ENCODE measurements at regions not wholly inside any gene's neighbourhood (a gene's known extent, or its start where the extent isn't known, plus 50 kb on each side); places are given as distances from the start of the nearest gene placed in this dataset.

DNA sequence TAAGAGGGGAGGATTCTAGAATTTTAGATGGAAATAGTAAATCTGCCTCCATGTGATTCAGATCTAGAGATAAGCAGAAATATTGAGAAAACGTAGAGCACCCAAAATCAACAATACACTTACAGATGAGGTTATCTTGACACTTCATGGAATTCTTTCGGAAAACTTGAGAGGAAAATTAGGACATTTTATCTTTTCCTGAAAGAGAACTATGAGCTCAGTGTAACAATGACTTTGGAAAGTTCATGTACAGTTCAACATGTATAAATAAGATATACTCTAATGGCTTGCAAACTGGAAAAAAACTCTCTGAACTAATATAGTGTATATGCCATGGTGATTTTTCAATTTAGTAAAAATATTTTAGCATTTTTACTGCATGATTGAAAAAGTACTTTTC is 338.1 kb upstream of the NEGR1 start:
- in situ Hi-C loops (cut with HindIII; ENCODE audit: low pct_unique_long_range_greater_than_20kb, low sequenced_read_pairs): no loop called here
- no peak for DNase-seq (ENCODE audit: low read depth)

DNA sequence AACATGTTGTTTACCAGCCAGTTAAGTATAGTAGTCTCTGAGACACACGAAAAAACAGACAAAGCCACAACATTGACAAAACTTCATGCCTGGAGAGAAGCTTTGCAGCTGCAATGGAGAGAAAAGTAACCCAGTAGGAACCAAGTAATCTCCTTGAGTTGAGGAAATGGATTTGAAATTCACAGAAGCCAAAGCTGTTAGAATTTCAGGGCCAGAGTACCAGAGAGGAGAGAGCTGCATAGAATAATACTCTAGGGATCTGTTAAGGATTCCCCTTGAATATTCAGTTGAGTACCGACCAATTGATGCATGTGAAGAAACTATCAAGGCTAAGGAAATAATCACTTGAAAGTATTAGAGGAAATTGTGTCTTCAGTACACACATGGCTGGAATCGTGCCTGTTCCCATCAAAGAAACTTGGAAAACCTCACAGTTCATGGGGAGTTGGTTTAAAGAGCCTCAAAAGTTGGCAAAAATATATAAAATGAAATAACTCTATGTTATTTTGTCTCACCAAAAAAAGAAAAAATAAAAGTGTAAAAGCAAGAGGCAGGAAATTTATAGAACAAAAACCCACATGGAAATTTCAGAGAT is 324.0 kb upstream of the NEGR1 start:
- in situ Hi-C loops (cut with HindIII; ENCODE audit: low pct_unique_long_range_greater_than_20kb, low sequenced_read_pairs): no loop called here
- no peak for DNase-seq (ENCODE audit: low read depth)

DNA sequence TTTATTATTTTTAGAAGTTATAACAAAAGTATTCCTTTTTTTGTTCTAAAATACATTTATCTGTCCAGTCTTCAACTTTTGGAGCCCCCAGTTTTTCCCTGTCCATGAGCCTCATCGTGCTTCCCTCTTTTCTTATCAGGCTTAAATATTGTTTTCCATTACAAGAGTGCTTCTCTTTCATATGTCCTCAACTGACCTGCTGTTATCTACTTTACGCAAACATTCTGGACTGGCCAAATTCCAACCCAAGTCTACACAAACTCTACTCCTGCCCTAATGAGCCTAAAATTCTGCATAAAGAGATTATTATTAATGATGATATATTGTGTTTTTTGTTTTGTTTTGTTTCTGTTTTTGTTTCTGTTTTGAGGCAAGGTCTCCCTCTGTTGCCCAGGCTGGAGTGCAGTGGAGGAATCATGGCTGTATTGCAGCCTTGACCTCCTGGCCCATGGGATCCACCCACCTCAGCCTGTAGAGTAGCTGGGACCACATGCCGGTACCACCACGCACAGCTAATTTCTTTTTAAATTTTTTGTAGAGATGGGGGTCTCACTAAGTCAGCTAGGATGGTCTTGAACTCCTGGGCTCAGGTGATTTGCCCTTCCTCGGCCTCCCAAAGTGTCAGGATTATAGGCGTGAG is 318.8 kb upstream of the NEGR1 start:
- in situ Hi-C loops (cut with HindIII; ENCODE audit: low pct_unique_long_range_greater_than_20kb, low sequenced_read_pairs): no loop called here
- DNase-seq (ENCODE audit: low read depth): no peak

DNA sequence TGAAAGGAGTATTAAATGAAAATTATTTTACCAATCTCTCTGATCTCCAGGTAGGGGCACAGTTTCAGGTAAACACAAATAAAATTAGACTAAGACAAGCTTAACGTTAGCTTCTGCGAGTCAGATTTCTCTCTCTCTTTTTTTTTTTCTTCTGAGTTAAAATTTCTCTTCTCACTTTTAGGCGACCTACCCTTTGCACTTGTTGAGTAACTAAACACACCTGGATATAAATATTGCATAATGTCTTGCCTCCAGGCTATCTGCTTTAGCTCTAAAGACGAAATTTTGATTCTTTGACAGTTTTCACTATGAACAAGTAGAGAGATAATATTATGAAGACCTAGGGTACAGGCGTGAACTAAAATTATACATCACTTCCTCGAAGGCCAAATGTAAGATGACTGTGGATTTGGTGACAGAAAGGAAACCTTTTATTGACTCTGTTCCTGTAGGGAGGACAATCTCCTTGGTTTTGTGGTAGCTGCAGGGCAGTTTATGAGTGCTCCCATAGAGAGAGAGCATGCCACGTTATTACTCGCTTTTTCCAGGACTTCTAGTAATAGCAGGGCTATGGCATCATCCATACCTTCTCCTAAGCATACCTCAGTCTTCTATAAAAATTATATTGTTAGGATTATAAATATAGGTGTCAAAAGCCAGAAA is 303.8 kb upstream of the NEGR1 start:
- no peak for DNase-seq (ENCODE audit: low read depth)
- in situ Hi-C loops (cut with HindIII; ENCODE audit: low pct_unique_long_range_greater_than_20kb, low sequenced_read_pairs): no loop called here

DNA sequence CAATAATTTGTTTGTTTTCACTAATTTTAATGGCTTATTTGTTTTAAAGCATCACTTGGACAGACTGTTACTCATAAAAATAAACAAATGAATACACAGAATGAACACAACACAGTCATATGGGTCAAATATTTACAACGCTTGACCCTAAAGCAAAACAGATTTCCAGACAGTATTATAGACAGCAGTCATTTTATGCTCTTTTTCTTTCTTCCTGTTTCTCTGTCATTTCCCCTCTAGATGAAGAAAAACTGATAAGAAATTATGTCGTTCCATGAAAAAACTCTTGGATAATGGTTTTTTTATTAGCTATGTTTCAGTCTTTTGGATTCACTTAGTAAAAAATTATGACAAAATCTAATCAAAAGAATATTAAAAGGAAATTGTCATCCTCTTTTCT is 297.3 kb upstream of the NEGR1 start:
- DNase-seq (ENCODE audit: low read depth): no peak
- in situ Hi-C loops (cut with HindIII; ENCODE audit: low pct_unique_long_range_greater_than_20kb, low sequenced_read_pairs): no loop called here

DNA sequence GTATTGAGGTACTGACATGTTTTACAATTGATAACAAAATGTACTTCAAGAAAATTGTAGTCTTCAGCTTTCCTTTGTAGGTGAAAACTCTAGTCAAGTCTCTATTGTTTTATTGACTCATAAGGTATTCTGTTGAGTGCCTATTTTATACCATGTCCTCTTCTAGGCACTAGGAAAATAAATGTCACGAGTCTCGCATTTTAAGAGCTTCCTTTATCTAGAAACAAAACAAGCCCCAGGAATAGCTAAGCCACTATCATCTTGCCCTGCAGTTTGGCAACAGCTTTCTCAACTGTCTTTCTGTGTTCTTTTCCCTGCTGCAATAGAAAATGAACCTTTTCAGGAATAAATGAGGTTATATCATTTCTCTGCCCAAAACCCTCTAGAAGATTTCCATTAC is 288.5 kb upstream of the NEGR1 start:
- no peak for DNase-seq (ENCODE audit: low read depth)
- in situ Hi-C loops (cut with HindIII; ENCODE audit: low pct_unique_long_range_greater_than_20kb, low sequenced_read_pairs): no loop called here

DNA sequence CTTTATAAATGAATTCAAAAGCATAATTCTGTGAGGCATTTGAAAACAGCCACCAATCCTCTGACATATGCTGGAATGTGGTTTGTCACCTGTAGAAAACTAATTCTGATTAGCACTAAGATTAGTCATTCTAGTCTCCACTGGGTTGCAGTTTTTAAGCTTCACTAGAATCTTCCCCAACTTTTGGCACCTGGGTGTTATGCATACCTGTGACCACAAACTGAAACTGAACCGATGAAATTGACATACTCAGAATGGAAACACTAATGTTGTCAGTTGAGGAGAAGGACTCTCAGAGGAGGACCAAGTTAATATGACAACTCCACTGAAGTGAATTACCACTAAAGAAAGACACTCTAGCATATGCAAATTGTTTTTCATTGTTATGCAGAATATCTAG is 285.8 kb upstream of the NEGR1 start:
- no peak for DNase-seq (ENCODE audit: low read depth)
- in situ Hi-C loops (cut with HindIII; ENCODE audit: low pct_unique_long_range_greater_than_20kb, low sequenced_read_pairs): no loop called here

DNA sequence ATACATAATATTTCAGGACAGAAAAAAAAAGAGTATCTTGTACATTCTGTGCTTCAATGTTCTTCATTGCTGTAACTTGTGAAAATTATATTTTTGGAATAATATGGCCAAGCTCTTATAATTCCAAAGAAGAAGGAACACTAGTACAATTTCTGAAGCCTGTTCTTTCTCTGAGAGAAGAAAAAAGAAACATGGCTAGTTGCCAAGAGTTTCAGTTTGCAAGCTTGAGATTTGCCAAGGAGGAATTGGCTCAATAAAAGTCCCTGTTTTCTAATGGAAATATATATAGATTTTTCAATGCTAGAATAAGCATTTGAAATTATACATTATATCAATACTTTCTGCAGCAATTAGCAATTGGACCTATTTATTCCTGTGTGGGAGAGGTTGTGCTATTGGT is 285.2 kb upstream of the NEGR1 start:
- in situ Hi-C loops (cut with HindIII; ENCODE audit: low pct_unique_long_range_greater_than_20kb, low sequenced_read_pairs): no loop called here
- DNase-seq (ENCODE audit: low read depth): no peak

DNA sequence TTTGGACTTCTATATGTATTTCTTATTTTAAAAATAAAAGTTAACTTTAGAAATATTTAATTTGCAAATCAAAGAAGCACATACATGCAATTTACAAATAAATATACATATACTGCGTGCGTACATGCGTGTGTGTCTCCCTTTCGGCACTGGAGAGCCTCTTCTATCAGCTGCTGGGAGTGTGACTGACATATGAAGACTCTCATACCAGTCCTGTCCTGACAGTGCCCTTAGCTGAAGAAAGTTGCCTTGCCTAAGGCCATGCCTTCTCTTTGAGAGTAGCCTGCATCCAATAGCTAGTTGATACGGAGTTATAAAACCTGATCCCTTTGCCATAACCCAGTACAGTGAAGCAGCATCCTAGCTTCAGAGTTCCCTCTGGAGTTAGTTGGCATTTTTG is 282.4 kb upstream of the NEGR1 start:
- no peak for DNase-seq (ENCODE audit: low read depth)
- in situ Hi-C loops (cut with HindIII; ENCODE audit: low pct_unique_long_range_greater_than_20kb, low sequenced_read_pairs): no loop called here

DNA sequence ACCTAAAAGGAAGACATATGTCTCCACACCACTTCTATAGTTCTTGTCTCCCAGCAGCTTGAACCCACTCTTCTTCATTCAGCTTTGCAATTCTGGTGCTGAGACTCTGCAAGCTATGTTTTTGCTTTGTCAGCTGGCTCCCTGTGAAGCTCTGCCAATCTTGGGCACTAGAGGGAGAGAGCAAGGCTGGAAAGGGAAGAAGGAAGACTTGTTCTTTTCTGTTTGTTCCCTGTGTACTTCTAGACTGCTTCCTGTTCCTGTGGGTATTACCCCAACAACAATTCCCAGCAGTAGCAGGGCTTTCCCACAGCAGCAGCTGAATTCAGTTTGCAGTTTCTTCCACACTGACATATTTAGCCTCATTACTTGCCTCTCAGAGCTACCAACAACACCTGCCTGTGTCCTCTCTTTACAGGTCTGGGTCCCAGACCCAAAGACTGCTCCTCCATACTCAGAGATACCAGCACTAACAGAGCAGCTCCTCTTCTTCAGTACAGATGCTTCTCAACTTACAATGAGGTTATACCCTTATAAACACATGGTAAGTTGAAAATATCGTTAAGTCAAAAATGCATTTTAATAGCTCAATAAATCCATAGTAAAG is 275.2 kb upstream of the NEGR1 start:
- DNase-seq (ENCODE audit: low read depth): peak; percentile 7
- in situ Hi-C loops (cut with HindIII; ENCODE audit: low pct_unique_long_range_greater_than_20kb, low sequenced_read_pairs): no loop called here

DNA sequence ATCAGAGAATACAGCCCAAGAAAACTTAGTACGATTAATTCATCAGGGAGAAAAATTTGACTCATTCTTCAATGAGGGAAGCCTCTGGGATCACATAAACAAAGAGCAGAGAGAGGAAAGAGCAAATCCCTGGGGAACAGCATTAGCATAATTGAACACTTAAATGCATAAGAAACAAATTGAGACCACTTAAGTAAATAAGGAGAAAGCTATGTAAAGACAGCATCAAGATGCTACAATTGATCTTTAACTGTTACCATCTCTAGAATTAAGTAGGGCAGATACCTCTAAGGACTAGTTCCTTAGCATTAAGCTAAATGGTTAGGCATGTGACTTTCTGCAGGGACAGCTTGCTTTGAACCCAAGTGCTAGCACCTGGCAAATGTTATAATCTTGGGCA is 265.1 kb upstream of the NEGR1 start:
- no peak for DNase-seq (ENCODE audit: low read depth)
- in situ Hi-C loops (cut with HindIII; ENCODE audit: low pct_unique_long_range_greater_than_20kb, low sequenced_read_pairs): no loop called here

DNA sequence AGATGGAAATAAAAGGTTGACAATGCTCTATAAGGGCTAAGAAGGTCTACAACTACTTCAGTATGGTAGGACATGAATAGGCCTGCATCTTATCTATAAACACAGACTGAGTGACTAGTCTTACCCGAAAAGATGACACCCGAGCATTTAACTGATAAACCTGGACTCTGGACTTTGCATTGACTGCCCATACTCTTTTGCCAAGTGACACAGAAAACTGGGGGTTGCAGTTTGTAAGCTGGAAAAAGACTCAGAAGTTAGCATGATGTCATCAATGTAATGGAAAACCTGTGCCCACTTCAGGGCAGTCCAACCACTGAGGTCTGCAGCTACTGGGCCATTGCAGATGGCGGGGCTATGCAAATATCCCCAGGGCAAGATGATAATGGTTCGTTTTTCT is 258.3 kb upstream of the NEGR1 start:
- in situ Hi-C loops (cut with HindIII; ENCODE audit: low pct_unique_long_range_greater_than_20kb, low sequenced_read_pairs): no loop called here

DNA sequence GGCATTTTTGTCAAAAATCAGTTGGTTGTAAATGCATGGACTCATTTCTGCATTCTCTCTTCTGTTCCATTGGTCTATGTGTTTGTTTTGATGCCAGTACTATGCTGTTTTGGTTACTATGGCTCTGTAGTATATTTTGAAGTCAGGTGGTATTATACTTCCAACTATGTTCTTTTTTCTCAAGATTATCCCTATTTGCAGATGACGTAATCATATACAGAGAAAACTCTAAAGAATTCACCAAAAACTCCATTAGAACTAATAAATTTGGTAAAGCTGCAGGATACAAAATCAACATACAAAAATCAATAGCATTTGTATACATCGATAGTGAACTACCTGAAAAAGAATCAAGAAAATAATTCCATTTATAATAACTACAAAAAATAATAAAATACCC is 253.1 kb upstream of the NEGR1 start:
- in situ Hi-C loops (cut with HindIII; ENCODE audit: low pct_unique_long_range_greater_than_20kb, low sequenced_read_pairs): no loop called here
- no peak for DNase-seq (ENCODE audit: low read depth)

More for the DNA sequence above, 258.3 kb upstream of the NEGR1 start:
- DNase-seq (ENCODE audit: low read depth): no peak

DNA sequence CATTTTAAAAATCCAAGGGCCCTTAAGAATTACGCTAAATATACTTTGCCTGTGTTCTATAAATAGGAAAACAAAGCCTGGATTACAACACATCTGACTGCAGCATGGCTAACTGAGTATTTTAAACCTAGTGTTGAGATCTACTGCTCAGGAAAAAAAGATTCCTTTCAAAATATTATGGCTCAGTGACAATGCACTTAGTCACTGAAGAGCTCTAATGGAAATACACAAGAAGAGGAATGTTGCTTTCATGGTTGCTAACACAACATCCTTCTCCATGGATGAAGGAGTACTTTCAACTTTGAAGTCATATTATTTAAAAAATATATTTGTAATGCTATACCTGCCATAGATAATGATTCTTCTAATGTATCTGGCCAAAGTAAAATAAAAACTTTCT is 248.3 kb upstream of the NEGR1 start:
- in situ Hi-C loops (cut with HindIII; ENCODE audit: low pct_unique_long_range_greater_than_20kb, low sequenced_read_pairs): no loop called here
- DNase-seq (ENCODE audit: low read depth): no peak

DNA sequence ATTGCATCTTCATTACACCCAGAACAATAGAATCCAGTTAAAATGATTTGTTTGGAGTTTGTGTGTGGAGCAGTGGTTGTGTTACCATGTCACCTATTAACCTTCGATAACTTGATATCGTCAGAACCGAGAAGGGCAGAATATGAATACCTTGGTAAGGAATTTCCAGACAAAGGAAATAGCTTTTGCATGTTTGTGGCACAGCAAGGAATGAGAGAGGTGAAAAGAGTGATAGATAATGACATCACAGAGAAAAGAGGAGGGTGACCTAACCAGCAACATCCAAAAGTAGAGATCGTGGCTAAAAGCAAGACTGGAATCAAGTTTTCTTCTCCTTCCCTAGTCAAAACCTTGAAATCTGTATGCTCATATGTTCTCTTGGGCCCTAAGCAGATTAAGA is 244.6 kb upstream of the NEGR1 start:
- no peak for DNase-seq (ENCODE audit: low read depth)
- in situ Hi-C loops (cut with HindIII; ENCODE audit: low pct_unique_long_range_greater_than_20kb, low sequenced_read_pairs): no loop called here

DNA sequence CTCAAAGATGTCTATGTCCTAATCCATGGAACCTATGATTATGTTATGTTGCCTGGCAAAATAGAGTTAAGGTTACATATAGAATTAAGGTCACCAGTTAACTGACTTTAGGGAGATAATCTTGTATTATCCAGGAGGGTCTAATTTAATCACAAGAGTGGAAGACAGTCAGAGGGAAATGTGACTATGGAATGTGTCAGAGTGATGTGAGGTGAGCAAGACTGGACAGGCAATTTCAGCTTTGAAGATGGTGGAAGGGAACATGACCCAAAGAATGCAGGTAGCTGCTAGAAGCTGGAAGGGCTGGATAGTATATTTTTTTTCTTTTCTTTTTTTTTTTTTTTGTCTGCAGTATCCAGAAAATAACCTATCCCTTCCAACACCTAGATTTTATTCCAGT is 241.7 kb upstream of the NEGR1 start:
- no peak for DNase-seq (ENCODE audit: low read depth)
- in situ Hi-C loops (cut with HindIII; ENCODE audit: low pct_unique_long_range_greater_than_20kb, low sequenced_read_pairs): no loop called here

DNA sequence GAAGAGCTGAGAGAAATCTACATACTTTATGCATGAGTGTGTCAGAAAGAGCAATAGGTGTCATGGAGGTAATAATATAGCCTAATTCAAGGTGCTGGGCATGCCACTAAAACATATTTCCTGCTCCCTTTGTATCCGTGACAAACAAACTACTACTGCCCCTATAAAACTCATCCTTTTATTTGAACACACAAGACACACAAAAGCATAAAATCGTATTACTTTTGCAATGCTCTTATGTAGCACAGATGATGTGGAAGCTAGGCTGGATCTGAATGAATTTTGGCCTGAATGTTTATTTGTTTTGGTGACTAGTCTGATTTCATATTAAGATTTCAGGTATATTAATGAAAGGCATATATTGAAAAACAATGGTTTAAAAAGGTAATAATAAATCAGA is 239.3 kb upstream of the NEGR1 start:
- in situ Hi-C loops (cut with HindIII; ENCODE audit: low pct_unique_long_range_greater_than_20kb, low sequenced_read_pairs): no loop called here

DNA sequence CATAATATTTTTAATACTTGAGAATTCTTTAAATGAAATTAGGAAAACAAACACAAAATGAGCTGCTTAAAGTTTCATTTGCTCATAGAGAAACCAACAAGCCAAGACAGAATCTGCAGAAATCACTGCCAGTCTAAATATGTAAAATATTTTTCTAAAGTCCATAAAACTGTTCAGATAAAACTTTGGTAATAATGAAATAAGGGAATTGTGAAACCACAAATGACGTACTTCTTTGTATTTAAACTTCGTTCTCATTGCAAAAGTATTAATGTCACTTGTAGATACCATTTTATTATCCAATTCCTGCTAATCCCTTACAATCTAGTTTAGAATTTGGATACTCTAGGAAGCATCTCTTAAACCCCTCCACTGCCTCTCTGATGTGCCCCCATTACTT is 234.5 kb upstream of the NEGR1 start:
- in situ Hi-C loops (cut with HindIII; ENCODE audit: low pct_unique_long_range_greater_than_20kb, low sequenced_read_pairs): no loop called here

More for the DNA sequence above, 239.3 kb upstream of the NEGR1 start:
- DNase-seq (ENCODE audit: low read depth): no peak

DNA sequence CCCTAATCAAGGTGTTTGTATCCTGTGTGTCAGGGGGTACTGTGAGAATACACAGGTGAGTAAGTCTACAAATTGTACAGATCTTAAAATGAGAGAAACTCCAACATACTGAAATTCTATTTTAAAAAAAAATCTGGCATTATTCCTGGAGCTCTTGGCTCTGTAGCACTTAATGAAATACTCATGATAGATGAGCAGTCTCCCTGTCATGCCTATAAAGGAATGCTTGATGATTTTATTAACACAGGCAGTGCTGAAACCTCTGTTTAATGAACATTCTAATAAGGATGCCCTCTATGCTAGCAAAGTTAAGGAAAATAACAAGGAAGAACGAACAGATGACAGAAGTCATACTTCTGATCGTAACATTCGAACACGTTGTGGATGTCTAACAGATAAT is 233.9 kb upstream of the NEGR1 start:
- DNase-seq (ENCODE audit: low read depth): no peak
- in situ Hi-C loops (cut with HindIII; ENCODE audit: low pct_unique_long_range_greater_than_20kb, low sequenced_read_pairs): no loop called here

More for the DNA sequence above, 234.5 kb upstream of the NEGR1 start:
- no peak for DNase-seq (ENCODE audit: low read depth)

DNA sequence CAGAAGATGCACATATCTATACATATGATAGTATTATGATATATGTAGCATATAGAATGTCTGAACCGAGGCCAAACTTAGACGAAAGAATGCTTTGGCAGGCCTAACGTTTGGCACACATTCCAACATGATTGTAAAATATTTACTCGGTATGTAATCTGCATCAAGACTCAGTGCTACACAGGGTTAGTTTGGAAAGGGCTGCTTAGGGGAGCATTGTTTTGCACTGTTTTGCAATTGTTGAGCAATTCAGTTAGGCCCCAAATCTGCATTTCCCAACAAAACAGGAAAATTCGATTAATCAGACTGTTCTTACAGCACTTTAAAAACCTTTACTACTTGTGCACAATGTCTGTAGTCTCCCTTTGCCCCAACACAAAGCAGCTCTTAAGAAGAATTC is 216.0 kb upstream of the NEGR1 start:
- in situ Hi-C loops (cut with HindIII; ENCODE audit: low pct_unique_long_range_greater_than_20kb, low sequenced_read_pairs): no loop called here
- no peak for DNase-seq (ENCODE audit: low read depth)
